Right lobe of liver (tissue), 6 donors: ENCODE measurements at regions not wholly inside any gene's neighbourhood (a gene's known extent, or its start where the extent isn't known, plus 50 kb on each side); places are given as distances from the start of the nearest gene placed in this dataset.

Experiments used
- ATAC-seq, 4 donors: fragments of 200-7000 bp; cut with Tn5 transposase; one replicate each; pipeline ENCODE4 v1.9.1; 2020; ENCODE audit warnings: mild to moderate bottlenecking in 4 of 4, moderate library complexity in 4 of 4
- DNase-seq, 3 donors: peaks; one replicate each; pipeline ENCODE4 v3.0.0-alpha.2; 2020
- H3K27ac ChIP-seq, 3 donors: fragments of 200-600 bp; one replicate each; pipeline ENCODE4 v1.8.0; 2022
- H3K27me3 ChIP-seq, 2 donors: fragments of 200-600 bp; one replicate each; pipeline ENCODE4 v1.8.0; 2022
- H3K36me3 ChIP-seq, 4 donors: fragments of 200-600 bp; sonication (generic) in 1 of 4; one replicate each; pipeline versions ENCODE4 v1.5.1 to v1.8.0; 2017 to 2022; ENCODE audit warnings: control low read depth in 1 of 4
- H3K4me1 ChIP-seq, 4 donors: fragments of 200-600 bp; sonication (generic) in 1 of 4; one replicate each; pipeline versions ENCODE4 v1.5.1 to v1.8.0; 2017 to 2022; ENCODE audit warnings: control low read depth in 1 of 4
- H3K4me3 ChIP-seq, 3 donors: fragments of 200-600 bp; one replicate each; pipeline ENCODE4 v1.8.0; 2022
- H3K9me3 ChIP-seq, 4 donors: fragments of 200-600 bp; sonication (generic) in 1 of 4; one replicate each; pipeline versions ENCODE4 v1.5.1 to v1.8.0; 2017 to 2022; ENCODE audit warnings: control low read depth in 1 of 4
- CTCF ChIP-seq, 4 donors: fragments of 200-600 bp in 3 of 4; fragments of 450-650 bp in 1 of 4; IDR thresholded peaks; one replicate each; pipeline versions ENCODE4 v1.5.1 to v1.8.0; 2016 to 2022; ENCODE audit warnings: antibody characterized with exemption in 4 of 4, mild to moderate bottlenecking in 2 of 4
- POLR2A ChIP-seq: fragments of 450-650 bp; IDR thresholded peaks from one replicate; pipeline ENCODE4 v1.6.1; 2017; ENCODE audit warnings: antibody characterized with exemption, mild to moderate bottlenecking
- WGBS: methylation state at CpG from one replicate; pipeline ENCODE4 v1.1.6; 2018; ENCODE audit warnings: low coverage, low lambda C conversion rate; ENCODE audit not compliant: insufficient coverage; ENCODE audit errors: missing lambda C conversion rate; 5-methylcytosine and 5-hydroxymethylcytosine counted together
- intact Hi-C, 2 donors: fragments of 100-400 bp; cut with DNase I; formaldehyde crosslinking; loops; one replicate each; pipeline versions ENCODE4 v1.11.2 to v1.14.1; 2022
- donor health status: DM: no; HTN: yes; CAD: no.
- donor health status: DM: no; HTN: no; CAD: no.
- donor health status: DM: no; HTN: no; CAD: no.
- donor health status: DM: no; HTN: yes; CAD: no.
- donor health status: DM: no; HTN: yes; CAD: no.

- 73% methylated on average over 4 of the region's 5 CpGs for WGBS
- H3K9me3 ChIP-seq: no peaks in the 10 kb centered on the region
- TF ChIP-seq POLR2A (no peak), CTCF (IDR thresholded peaks at IDR 0.05) (no peak)
- no peak overlapping the region for H3K4me3 ChIP-seq
- H3K27me3 ChIP-seq: no peaks in the 10 kb centered on the region
- H3K36me3 ChIP-seq: no peaks in the 10 kb centered on the region
- no peak overlapping the region for H3K27ac ChIP-seq
- intact Hi-C loops: loop anchor here (5.0 kb wide), 1 partner anchor 329 kb away; no protein-coding TSS in a partner anchor
- DNase-seq (no peak), ATAC-seq (no peak)
- no peaks in the 10 kb centered on the region for H3K4me1 ChIP-seq
Measured at GRCh38 chr3:9301091-9301490, 51.6 kb upstream of the SRGAP3 start.

GRCh38 chr3:9301798-9302197 is 52.4 kb upstream of the SRGAP3 start:
- ATAC-seq (no peak), DNase-seq (no peak)
- Histone ChIP-seq H3K4me1 (no peaks in the 10 kb centered on the region), H3K4me3 (no peak overlapping the region), H3K9me3 (no peaks in the 10 kb centered on the region), H3K27ac (no peak overlapping the region), H3K27me3 (no peaks in the 10 kb centered on the region), H3K36me3 (no peaks in the 10 kb centered on the region)
- TF ChIP-seq POLR2A (no peak), CTCF (IDR thresholded peaks at IDR 0.05) (no peak)
- intact Hi-C loops: loop anchor here (5.0 kb wide), 1 partner anchor 329 kb away; no protein-coding TSS in a partner anchor
- 79% methylated on average over 3 of the region's 10 CpGs for WGBS

- H3K27me3 ChIP-seq: no peaks in the 10 kb centered on the region
- H3K9me3 ChIP-seq: no peaks in the 10 kb centered on the region
- ATAC-seq (peak; percentile 97 to 99 (median 97)), DNase-seq (peak; percentile 65 to 76 (median 74))
- no peak for TF ChIP-seq POLR2A
- peak; percentile 78 to 90 (median 86) for TF ChIP-seq CTCF (IDR thresholded peaks at IDR 0.05)
- intact Hi-C loops: loop anchor here (5.0 kb wide), 1 partner anchor 330 kb away; no protein-coding TSS in a partner anchor
- H3K4me3 ChIP-seq: no peak overlapping the region
- no peaks in the 10 kb centered on the region for H3K36me3 ChIP-seq
- WGBS: 15% methylated on average over 19 of the region's 24 CpGs
- H3K27ac ChIP-seq: no peak overlapping the region
- H3K4me1 ChIP-seq: no peaks in the 10 kb centered on the region
Measured at GRCh38 chr3:9302425-9303181, 53.2 kb upstream of the SRGAP3 start.

- H3K9me3 ChIP-seq: no peaks in the 10 kb centered on the region
- H3K27ac ChIP-seq: no peak overlapping the region
- H3K27me3 ChIP-seq: no peaks in the 10 kb centered on the region
- intact Hi-C loops: no loop called here
- H3K4me3 ChIP-seq: no peak overlapping the region
- 57% methylated on average over 2 of the region's 3 CpGs for WGBS
- no peaks in the 10 kb centered on the region for H3K36me3 ChIP-seq
- peaks cover 0 to 10% (median 2%) of the 10 kb centered on the region in 4 donors for H3K4me1 ChIP-seq
- DNase-seq (no peak), ATAC-seq (no peak)
- TF ChIP-seq CTCF (IDR thresholded peaks at IDR 0.05) (no peak), POLR2A (no peak)
Measured at GRCh38 chr3:9308298-9308990, 54.4 kb upstream of the THUMPD3 start.
